ENCODE measurements at regions not wholly inside any gene's neighbourhood (a gene's known extent, or its start where the extent isn't known, plus 50 kb on each side); places are given as distances from the start of the nearest gene placed in this dataset.

- TF ChIP-seq CTCF (conservative IDR thresholded peaks at IDR 0.05 in 1 of 2, IDR thresholded peaks at IDR 0.05 in 1 of 2; ENCODE audit: extremely low read depth in 1 of 2, insufficient read depth in 1 of 2, low read depth in 1 of 2, low read length in 2 of 2) (no peak), EZH2 (IDR thresholded peaks at IDR 0.05; ENCODE audit: borderline replicate concordance, low read length) (no peak)
Measured at GRCh38 chr16:48059936-48060335, 95.9 kb downstream of the ABCC12 start.

All from mammary epithelial cell (primary cell).